ENCODE measurements at regions not wholly inside any gene's neighbourhood (a gene's known extent, or its start where the extent isn't known, plus 50 kb on each side); places are given as distances from the start of the nearest gene placed in this dataset.

DNA sequence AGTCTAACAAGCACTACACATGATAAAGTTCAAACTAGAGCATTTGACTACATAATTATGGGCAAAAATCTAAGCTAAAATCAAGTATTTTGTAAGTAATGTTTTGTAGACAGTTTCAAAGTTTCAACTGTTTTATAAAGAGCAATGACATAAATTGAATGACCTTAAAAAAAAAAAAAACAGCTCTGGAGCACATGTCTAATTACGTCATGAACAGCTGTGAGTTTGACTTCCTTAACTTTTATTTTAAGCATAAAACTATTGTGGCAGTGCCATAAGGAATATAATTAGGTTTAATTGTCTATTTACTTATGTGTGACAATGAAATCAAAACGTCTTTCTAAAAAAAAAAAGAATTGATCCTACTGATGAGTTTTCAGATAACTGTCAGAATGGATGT, 272.5 kb upstream of the LRRC7 start:
- H3K27ac ChIP-seq (ENCODE audit: low read length) = no peak overlapping the region
- no peaks in the 10 kb centered on the region for H3K27me3 ChIP-seq (ENCODE audit: insufficient read depth, low read length)
- no peaks in the 10 kb centered on the region for H3K36me3 ChIP-seq (ENCODE audit: insufficient read depth, low read depth, low read length)
- no peaks in the 10 kb centered on the region for H3K4me1 ChIP-seq (ENCODE audit: insufficient read depth, low read length)
- H3K4me3 ChIP-seq (ENCODE audit: low read length) = no peak overlapping the region
- no peak overlapping the region for H3K9ac ChIP-seq (ENCODE audit: low read depth, low read length)
- H3K9me3 ChIP-seq (ENCODE audit: insufficient read depth, low read depth, low read length) = no peaks in the 10 kb centered on the region

DNA sequence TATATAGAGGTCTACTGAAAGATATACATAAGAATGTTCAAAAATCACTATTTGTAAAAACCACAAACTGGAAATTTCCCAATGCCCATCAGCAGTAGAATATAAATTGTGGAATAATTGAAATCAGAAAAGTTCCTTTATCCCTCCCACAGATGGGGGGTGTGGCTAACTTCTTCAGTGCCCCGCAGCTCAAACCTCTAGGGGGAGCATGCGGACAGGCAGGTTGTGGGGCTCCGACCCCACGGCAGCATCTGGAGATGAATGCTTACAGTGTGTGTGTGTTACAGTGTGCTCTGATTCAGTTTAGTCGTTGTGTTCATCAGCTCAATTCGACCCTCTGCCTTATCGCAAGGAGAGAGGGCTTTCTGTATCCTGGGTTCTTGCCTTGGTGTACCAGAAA, 262.1 kb upstream of the LRRC7 start:
- Histone ChIP-seq H3K27ac (ENCODE audit: low read length) (no peak overlapping the region), H3K9me3 (ENCODE audit: insufficient read depth, low read depth, low read length) (no peaks in the 10 kb centered on the region), H3K9ac (ENCODE audit: low read depth, low read length) (no peak overlapping the region), H3K27me3 (ENCODE audit: insufficient read depth, low read length) (no peaks in the 10 kb centered on the region), H3K36me3 (ENCODE audit: insufficient read depth, low read depth, low read length) (no peaks in the 10 kb centered on the region), H3K4me3 (ENCODE audit: low read length) (no peak overlapping the region), H3K4me1 (ENCODE audit: insufficient read depth, low read length) (no peaks in the 10 kb centered on the region)

DNA sequence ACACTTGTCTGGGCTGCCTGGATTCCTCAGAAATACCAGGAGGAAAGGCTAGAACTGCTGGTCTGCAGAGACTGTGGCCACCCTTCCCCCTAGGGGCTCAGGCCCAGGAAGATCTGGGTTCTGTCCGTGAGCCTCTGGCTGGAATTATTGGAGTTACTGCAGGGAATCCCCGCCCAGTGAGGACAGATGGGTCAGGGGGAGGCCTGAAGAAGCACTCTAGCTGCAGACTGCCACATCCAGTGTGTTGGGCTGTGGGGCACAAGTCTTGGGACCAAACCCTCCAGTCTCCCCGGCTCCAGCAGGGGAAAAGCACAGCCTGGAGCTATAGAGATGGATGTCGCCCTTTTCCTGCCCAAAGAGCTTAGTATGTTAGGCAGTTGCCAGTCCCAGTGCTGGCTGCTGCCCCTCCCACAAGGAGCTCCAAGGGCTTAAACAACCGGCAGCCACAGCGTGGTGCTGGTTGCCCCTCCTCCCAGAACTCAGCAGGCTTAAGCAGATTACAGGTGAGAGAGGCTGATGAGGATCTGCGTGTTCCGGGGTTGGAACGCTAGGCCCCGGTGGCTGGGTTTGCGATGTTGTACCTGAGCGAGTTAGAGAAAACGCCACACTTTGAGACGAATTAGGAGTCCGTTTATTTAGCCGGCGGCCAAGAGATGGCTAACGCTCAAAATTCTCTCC, 255.5 kb upstream of the LRRC7 start:
- Histone ChIP-seq H3K27me3 (ENCODE audit: insufficient read depth, low read length) (no peaks in the 10 kb centered on the region), H3K9ac (ENCODE audit: low read depth, low read length) (no peak overlapping the region), H3K36me3 (ENCODE audit: insufficient read depth, low read depth, low read length) (no peaks in the 10 kb centered on the region), H3K4me3 (ENCODE audit: low read length) (peak overlapping the region; percentile 42; the same call in 1 of the 2 replicates), H3K9me3 (ENCODE audit: insufficient read depth, low read depth, low read length) (no peaks in the 10 kb centered on the region), H3K27ac (ENCODE audit: low read length) (no peak overlapping the region), H3K4me1 (ENCODE audit: insufficient read depth, low read length) (0 out of 2 replicates have a peak, but pooled peaks cover 5% of the 10 kb centered on the region)

DNA sequence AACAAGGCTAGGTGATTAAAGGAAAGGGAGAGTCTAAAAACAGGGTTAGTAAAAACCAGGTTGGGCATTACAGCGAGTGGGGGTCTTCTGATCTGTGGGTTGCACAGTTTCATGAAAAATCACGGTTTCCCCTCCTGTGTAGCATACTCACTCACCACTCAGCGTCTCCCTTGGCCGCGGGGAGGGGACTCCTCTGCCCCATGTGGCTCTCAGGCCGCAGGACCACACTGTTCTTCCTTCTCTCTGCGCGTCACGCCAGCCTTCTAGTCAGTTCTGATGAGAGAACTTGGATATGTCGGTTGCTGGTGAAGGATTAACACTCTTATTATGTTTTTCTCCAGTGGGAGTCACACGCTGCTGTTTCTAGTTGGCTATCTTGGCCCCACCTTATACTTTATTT, 254.6 kb upstream of the LRRC7 start:
- Histone ChIP-seq H3K27ac (ENCODE audit: low read length) (no peak overlapping the region), H3K9ac (ENCODE audit: low read depth, low read length) (no peak overlapping the region), H3K36me3 (ENCODE audit: insufficient read depth, low read depth, low read length) (no peaks in the 10 kb centered on the region), H3K4me3 (ENCODE audit: low read length) (no peak overlapping the region), H3K27me3 (ENCODE audit: insufficient read depth, low read length) (no peaks in the 10 kb centered on the region), H3K9me3 (ENCODE audit: insufficient read depth, low read depth, low read length) (no peaks in the 10 kb centered on the region), H3K4me1 (ENCODE audit: insufficient read depth, low read length) (0 out of 2 replicates have a peak, but pooled peaks cover 5% of the 10 kb centered on the region)

DNA sequence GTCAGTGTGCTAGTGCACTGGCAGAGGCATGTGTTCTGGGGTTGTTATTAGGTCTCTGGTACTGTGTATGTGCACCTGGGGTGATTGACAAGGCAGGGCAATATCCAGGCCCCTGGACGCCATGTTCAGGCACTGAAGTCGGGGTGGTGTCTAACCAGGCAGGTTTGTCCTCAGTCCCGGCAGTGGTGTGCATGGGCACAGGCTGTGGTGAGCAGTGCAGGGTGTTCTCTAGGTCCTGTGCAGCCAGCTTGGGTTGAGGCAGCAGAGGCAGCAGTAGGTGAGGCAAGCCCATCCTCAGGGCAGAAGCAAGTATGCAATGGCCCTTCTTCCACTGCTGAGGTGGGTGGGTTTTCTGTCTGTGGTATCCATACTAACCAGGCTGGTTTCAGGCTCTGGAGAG, 252.3 kb upstream of the LRRC7 start:
- no peak overlapping the region for H3K4me3 ChIP-seq (ENCODE audit: low read length)
- H3K27me3 ChIP-seq (ENCODE audit: insufficient read depth, low read length) = no peaks in the 10 kb centered on the region
- H3K9ac ChIP-seq (ENCODE audit: low read depth, low read length) = no peak overlapping the region
- H3K9me3 ChIP-seq (ENCODE audit: insufficient read depth, low read depth, low read length) = no peaks in the 10 kb centered on the region
- no peaks in the 10 kb centered on the region for H3K36me3 ChIP-seq (ENCODE audit: insufficient read depth, low read depth, low read length)
- peaks cover 5% of the 10 kb centered on the region; the same call in 1 of the 2 replicates for H3K4me1 ChIP-seq (ENCODE audit: insufficient read depth, low read length)
- H3K27ac ChIP-seq (ENCODE audit: low read length) = no peak overlapping the region

DNA sequence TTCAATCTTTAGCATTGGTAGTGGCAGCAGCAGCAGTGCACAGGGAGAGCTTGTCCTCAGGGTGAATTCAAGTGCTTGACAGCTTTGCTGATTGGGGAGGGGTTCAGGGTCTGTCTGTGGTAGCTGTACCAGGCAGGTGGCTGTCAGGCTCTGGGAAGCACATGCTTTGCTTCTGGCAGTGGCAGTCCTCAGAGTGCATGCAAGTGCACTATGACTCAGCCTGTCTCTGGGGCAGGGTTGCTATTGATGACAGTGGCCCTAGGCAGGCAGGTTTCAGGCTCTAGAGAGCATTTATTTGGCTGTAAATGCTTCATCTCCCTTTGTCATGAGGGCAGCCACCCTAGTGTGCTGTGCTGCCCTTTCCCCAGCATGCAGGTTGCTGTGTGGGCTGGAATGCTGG, 251.9 kb upstream of the LRRC7 start:
- Histone ChIP-seq H3K4me1 (ENCODE audit: insufficient read depth, low read length) (peaks cover 5% of the 10 kb centered on the region; the same call in 1 of the 2 replicates), H3K36me3 (ENCODE audit: insufficient read depth, low read depth, low read length) (no peaks in the 10 kb centered on the region), H3K4me3 (ENCODE audit: low read length) (no peak overlapping the region), H3K9ac (ENCODE audit: low read depth, low read length) (no peak overlapping the region), H3K9me3 (ENCODE audit: insufficient read depth, low read depth, low read length) (no peaks in the 10 kb centered on the region), H3K27ac (ENCODE audit: low read length) (no peak overlapping the region), H3K27me3 (ENCODE audit: insufficient read depth, low read length) (no peaks in the 10 kb centered on the region)

DNA sequence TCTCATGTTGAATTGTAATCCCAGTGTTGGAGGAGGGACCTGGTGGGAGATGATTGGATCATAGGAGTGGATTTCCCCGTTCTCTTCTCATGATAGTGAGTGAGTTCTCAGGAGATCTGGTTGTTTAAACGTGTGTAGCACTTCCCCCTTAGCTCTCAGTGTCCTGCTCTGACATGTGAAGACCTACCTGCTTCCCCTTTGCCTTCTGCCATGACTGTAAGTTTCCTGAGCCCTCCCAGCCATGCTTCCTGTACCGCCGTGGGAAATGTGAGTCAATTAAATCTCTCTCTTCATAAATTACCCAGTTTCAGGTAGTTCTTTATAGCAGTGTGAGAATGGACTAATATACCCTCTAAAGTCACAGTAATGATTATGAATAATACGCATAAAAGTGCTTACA, 248.4 kb upstream of the LRRC7 start:
- Histone ChIP-seq H3K27me3 (ENCODE audit: insufficient read depth, low read length) (no peaks in the 10 kb centered on the region), H3K4me3 (ENCODE audit: low read length) (no peak overlapping the region), H3K4me1 (ENCODE audit: insufficient read depth, low read length) (no peaks in the 10 kb centered on the region; the same call in 1 of the 2 replicates), H3K9me3 (ENCODE audit: insufficient read depth, low read depth, low read length) (no peaks in the 10 kb centered on the region), H3K27ac (ENCODE audit: low read length) (no peak overlapping the region), H3K9ac (ENCODE audit: low read depth, low read length) (no peak overlapping the region), H3K36me3 (ENCODE audit: insufficient read depth, low read depth, low read length) (no peaks in the 10 kb centered on the region)

DNA sequence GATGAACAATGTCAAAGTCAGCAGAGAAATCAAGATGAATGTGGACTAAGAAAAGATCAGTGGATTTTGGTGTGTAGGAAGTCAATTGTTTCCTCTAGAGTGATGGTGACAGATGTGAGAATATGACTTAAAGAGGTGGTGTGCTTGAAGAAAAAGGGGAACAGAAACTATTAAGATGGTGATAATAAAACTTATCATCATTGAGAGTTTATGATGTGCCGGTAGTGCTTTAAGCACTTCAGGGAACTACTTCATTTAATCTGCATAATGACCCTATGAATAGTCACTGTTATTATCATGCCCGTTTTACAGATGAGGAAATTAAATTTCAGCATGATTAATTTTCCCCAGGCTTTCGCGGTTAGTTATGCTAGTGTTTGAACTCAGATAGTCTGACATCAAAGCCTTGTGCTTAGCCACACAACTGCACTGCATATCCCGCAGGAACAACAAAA, 246.9 kb upstream of the LRRC7 start:
- no peaks in the 10 kb centered on the region for H3K9me3 ChIP-seq (ENCODE audit: insufficient read depth, low read depth, low read length)
- no peak overlapping the region for H3K9ac ChIP-seq (ENCODE audit: low read depth, low read length)
- H3K27ac ChIP-seq (ENCODE audit: low read length) = no peak overlapping the region
- no peak overlapping the region for H3K4me3 ChIP-seq (ENCODE audit: low read length)
- no peaks in the 10 kb centered on the region; the same call in 1 of the 2 replicates for H3K4me1 ChIP-seq (ENCODE audit: insufficient read depth, low read length)
- H3K27me3 ChIP-seq (ENCODE audit: insufficient read depth, low read length) = no peaks in the 10 kb centered on the region
- H3K36me3 ChIP-seq (ENCODE audit: insufficient read depth, low read depth, low read length) = no peaks in the 10 kb centered on the region

DNA sequence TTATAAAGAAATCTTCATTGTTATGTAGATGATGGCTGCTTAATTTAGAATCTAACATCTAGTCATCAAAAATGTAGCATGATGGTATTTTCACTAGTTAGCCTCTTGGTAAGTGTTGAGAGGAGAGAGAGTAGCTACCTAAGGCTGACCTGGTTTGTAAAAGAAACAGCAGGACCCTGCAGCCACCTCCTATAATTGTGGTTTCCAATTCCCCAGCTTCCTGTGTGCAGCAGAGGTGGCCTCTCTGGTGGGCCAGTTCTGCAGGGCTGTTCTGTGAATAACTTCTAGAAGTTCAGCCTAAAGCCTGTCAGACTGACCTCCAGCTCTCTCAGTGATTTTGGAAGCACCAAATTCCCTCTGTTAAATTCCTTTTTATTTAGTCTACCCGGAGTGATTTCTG, 246.4 kb upstream of the LRRC7 start:
- no peak overlapping the region for H3K27ac ChIP-seq (ENCODE audit: low read length)
- H3K36me3 ChIP-seq (ENCODE audit: insufficient read depth, low read depth, low read length) = no peaks in the 10 kb centered on the region
- no peak overlapping the region for H3K4me3 ChIP-seq (ENCODE audit: low read length)

DNA sequence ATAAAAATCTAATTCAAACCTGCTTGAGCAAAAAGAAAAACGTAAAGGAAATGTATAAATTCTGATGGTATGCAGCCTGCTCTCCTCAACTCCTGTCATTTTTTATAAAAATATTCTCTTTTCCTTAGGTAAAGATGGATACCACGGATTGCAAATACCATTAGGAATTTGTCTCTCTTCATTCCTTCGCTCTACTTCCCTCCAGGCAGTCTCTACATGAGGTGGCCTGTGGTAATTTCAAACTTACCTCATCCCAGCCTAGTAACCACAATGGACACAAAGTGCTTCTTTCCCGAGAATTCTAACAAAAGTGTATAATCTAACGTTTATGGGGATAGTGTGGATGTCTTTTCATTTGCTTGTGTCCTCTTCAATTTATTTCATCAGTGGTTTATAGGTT, 239.5 kb upstream of the LRRC7 start:
- no peaks in the 10 kb centered on the region for H3K4me1 ChIP-seq (ENCODE audit: insufficient read depth, low read length)
- H3K4me3 ChIP-seq (ENCODE audit: low read length) = no peak overlapping the region
- H3K36me3 ChIP-seq (ENCODE audit: insufficient read depth, low read depth, low read length) = no peaks in the 10 kb centered on the region
- no peaks in the 10 kb centered on the region for H3K27me3 ChIP-seq (ENCODE audit: insufficient read depth, low read length)
- H3K9ac ChIP-seq (ENCODE audit: low read depth, low read length) = no peak overlapping the region
- no peaks in the 10 kb centered on the region; the same call in 1 of the 2 replicates for H3K9me3 ChIP-seq (ENCODE audit: insufficient read depth, low read depth, low read length)
- no peak overlapping the region for H3K27ac ChIP-seq (ENCODE audit: low read length)

More for the DNA sequence above, 246.4 kb upstream of the LRRC7 start:
- H3K9ac ChIP-seq (ENCODE audit: low read depth, low read length) = no peak overlapping the region
- no peaks in the 10 kb centered on the region for H3K9me3 ChIP-seq (ENCODE audit: insufficient read depth, low read depth, low read length)
- H3K27me3 ChIP-seq (ENCODE audit: insufficient read depth, low read length) = no peaks in the 10 kb centered on the region
- H3K4me1 ChIP-seq (ENCODE audit: insufficient read depth, low read length) = no peaks in the 10 kb centered on the region; the same call in 1 of the 2 replicates

DNA sequence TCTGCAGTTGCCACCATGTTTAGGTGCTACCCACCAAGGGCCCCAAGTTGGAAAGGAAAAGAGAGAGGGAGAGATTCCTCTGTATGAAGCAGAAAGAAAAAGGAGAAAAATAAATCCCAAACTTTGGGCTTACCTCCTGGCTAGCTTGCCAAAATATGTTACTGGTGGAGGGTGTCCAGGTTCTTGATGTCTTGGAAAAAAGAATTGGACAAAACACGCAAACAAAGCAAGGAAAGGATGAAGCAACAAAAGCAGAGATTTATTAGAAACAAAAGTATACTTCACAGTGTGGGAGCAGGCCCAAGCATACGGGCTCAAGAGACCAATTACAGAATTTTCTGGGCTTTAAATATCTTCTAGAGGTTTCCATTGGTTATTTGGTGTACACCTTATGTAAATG, 204.5 kb upstream of the LRRC7 start:
- H3K4me3 ChIP-seq (ENCODE audit: low read length) = no peak overlapping the region
- no peaks in the 10 kb centered on the region for H3K27me3 ChIP-seq (ENCODE audit: insufficient read depth, low read length)
- no peaks in the 10 kb centered on the region for H3K4me1 ChIP-seq (ENCODE audit: insufficient read depth, low read length)
- H3K9ac ChIP-seq (ENCODE audit: low read depth, low read length) = no peak overlapping the region
- 0 out of 2 replicates have a peak, but pooled peaks cover 3% of the 10 kb centered on the region for H3K9me3 ChIP-seq (ENCODE audit: insufficient read depth, low read depth, low read length)
- H3K36me3 ChIP-seq (ENCODE audit: insufficient read depth, low read depth, low read length) = no peaks in the 10 kb centered on the region
- no peak overlapping the region for H3K27ac ChIP-seq (ENCODE audit: low read length)

DNA sequence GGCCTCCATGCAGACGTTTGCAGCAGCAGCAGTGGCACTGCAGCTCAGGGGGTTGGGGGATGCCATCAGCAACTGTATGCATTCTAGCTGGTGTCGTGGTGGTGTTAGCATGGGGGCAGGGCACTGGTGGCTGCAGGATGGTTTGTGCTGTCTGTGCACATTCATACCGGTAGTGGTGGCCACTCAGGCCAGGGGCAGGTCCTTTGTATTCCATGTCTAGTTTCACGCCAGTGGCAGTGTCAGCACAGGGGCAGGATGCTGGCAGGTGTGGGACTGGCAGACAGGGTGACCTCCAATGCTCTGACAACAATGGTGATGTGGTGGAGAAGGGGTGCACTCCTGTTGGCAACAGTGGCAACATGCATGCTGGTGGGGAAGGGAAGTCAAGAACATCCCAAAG, 194.2 kb upstream of the LRRC7 start:
- no peak overlapping the region for H3K4me3 ChIP-seq (ENCODE audit: low read length)
- H3K9me3 ChIP-seq (ENCODE audit: insufficient read depth, low read depth, low read length) = no peaks in the 10 kb centered on the region
- H3K9ac ChIP-seq (ENCODE audit: low read depth, low read length) = no peak overlapping the region
- H3K4me1 ChIP-seq (ENCODE audit: insufficient read depth, low read length) = no peaks in the 10 kb centered on the region
- H3K36me3 ChIP-seq (ENCODE audit: insufficient read depth, low read depth, low read length) = no peaks in the 10 kb centered on the region
- no peaks in the 10 kb centered on the region for H3K27me3 ChIP-seq (ENCODE audit: insufficient read depth, low read length)
- no peak overlapping the region for H3K27ac ChIP-seq (ENCODE audit: low read length)

All from iPS-20b (cell line).